ENCODE measurements at regions not wholly inside any gene's neighbourhood (a gene's known extent, or its start where the extent isn't known, plus 50 kb on each side); places are given as distances from the start of the nearest gene placed in this dataset.

DNA sequence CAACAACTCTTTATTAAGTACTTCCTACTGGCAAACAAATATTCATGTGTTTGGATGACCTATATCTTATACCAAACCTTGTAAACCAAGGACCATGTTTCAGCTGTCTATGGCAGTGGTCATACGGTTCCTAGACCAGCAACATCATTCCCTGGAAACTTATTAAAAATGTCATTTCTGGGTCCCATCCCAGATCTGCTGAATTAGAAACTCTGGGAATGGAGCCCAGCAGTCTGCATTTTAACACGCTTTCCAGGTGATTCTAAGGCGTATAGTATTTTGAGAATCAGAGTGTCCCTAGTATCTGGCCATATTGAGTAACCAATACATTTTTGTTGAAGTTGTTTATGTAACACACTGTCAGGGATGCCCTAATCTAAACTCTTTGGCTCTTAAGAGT is 363.4 kb upstream of the LRRC3B start:
- no peaks in the 10 kb centered on the region for H3K27me3 ChIP-seq
- H3K4me1 Mint-ChIP-seq: peaks cover 8% of the 10 kb centered on the region
- H3K36me3 ChIP-seq: no peaks in the 10 kb centered on the region
- H2AFZ ChIP-seq (replicated peaks): no peak overlapping the region
- H3K4me3 ChIP-seq: no peak overlapping the region
- no peaks in the 10 kb centered on the region for H3K36me3 Mint-ChIP-seq
- no peaks in the 10 kb centered on the region for H3K9me3 ChIP-seq (ENCODE audit: low read depth)
- H3F3A ChIP-seq (ENCODE audit: low read depth): no peaks in the 10 kb centered on the region
- no peak for DNase-seq (ENCODE audit: low spot score)
- no peaks in the 10 kb centered on the region for H3K79me2 ChIP-seq (ENCODE audit: low read depth)
- no peak overlapping the region for H3K27ac ChIP-seq
- TF ChIP-seq, protein P1, sequence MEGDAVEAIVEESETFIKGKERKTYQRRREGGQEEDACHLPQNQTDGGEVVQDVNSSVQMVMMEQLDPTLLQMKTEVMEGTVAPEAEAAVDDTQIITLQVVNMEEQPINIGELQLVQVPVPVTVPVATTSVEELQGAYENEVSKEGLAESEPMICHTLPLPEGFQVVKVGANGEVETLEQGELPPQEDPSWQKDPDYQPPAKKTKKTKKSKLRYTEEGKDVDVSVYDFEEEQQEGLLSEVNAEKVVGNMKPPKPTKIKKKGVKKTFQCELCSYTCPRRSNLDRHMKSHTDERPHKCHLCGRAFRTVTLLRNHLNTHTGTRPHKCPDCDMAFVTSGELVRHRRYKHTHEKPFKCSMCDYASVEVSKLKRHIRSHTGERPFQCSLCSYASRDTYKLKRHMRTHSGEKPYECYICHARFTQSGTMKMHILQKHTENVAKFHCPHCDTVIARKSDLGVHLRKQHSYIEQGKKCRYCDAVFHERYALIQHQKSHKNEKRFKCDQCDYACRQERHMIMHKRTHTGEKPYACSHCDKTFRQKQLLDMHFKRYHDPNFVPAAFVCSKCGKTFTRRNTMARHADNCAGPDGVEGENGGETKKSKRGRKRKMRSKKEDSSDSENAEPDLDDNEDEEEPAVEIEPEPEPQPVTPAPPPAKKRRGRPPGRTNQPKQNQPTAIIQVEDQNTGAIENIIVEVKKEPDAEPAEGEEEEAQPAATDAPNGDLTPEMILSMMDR (IDR thresholded peaks at IDR 0.05): no peak
- TF ChIP-seq EZH2phosphoT487 (IDR thresholded peaks at IDR 0.05) (no peak), EZH2 (IDR thresholded peaks at IDR 0.05) (no peak)
- H3K27me3 Mint-ChIP-seq (ENCODE audit: insufficient read depth, low read depth): no peaks in the 10 kb centered on the region
- no peak overlapping the region for H3K4me2 ChIP-seq
- no peak overlapping the region for H3K9ac ChIP-seq
- H3K4me1 ChIP-seq: no peaks in the 10 kb centered on the region
- no peak overlapping the region for H3K27ac Mint-ChIP-seq
- H3K4me3 Mint-ChIP-seq: no peak overlapping the region
- no peaks in the 10 kb centered on the region for H3K9me3 Mint-ChIP-seq
- no peaks in the 10 kb centered on the region for H4K20me1 ChIP-seq (ENCODE audit: low read depth)

DNA sequence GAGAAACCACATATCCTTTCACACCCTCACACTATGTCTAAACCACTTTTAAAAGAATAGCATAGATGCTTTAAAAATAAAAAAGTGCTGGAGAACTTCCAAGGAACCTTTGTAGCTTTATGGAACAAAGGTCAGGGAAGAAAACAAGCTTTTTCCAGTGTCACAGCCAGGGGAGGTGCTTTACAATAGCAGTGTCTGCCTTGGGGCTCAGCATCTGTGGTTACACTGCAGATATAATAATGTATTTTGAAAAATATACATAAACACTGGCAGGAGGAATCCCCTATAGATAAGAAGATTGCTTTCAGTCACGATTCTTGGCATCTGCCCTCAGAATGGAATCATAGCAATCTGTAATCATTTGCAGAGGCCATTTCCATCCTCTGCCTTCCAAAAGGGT is 362.4 kb upstream of the LRRC3B start:
- no peaks in the 10 kb centered on the region for H3K79me2 ChIP-seq (ENCODE audit: low read depth)
- DNase-seq (ENCODE audit: low spot score): no peak
- no peaks in the 10 kb centered on the region for H3K4me1 ChIP-seq
- Mint-ChIP-seq H3K27me3 (ENCODE audit: insufficient read depth, low read depth) (no peaks in the 10 kb centered on the region), H3K4me1 (peaks cover 8% of the 10 kb centered on the region), H3K4me3 (no peak overlapping the region), H3K9me3 (no peaks in the 10 kb centered on the region), H3K36me3 (no peaks in the 10 kb centered on the region), H3K27ac (no peak overlapping the region)
- H3K36me3 ChIP-seq: no peaks in the 10 kb centered on the region
- H3K27me3 ChIP-seq: no peaks in the 10 kb centered on the region
- H3K9me3 ChIP-seq (ENCODE audit: low read depth): no peaks in the 10 kb centered on the region
- no peak overlapping the region for H3K4me3 ChIP-seq
- no peak overlapping the region for H3K4me2 ChIP-seq
- H2AFZ ChIP-seq (replicated peaks): no peak overlapping the region
- no peak overlapping the region for H3K9ac ChIP-seq
- H4K20me1 ChIP-seq (ENCODE audit: low read depth): no peaks in the 10 kb centered on the region
- no peak for TF ChIP-seq EZH2 (IDR thresholded peaks at IDR 0.05)
- TF ChIP-seq, protein P1 (IDR thresholded peaks at IDR 0.05): no peak
- no peak for TF ChIP-seq EZH2phosphoT487 (IDR thresholded peaks at IDR 0.05)
- no peak overlapping the region for H3K27ac ChIP-seq
- H3F3A ChIP-seq (ENCODE audit: low read depth): no peaks in the 10 kb centered on the region

DNA sequence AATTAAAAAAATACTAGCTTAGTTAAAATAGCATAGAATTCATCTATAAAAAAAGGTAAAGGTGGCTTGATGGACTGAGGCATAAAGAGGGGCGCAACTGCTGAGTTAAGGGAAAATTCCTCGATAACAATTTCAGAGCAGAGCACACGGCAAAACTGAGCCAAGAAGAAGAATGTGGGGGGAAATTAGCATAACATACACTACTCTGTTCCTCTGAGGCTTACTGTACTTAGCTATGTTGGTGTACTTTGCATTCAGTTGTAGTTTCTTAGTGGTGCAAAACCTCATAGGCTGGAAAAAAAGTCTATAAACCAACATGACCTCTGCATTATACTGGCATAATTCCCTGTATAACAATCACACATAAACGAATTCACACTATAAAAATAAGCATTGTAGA is 357.9 kb upstream of the LRRC3B start:
- no peaks in the 10 kb centered on the region for H4K20me1 ChIP-seq (ENCODE audit: low read depth)
- Mint-ChIP-seq H3K9me3 (no peaks in the 10 kb centered on the region), H3K27me3 (ENCODE audit: insufficient read depth, low read depth) (no peaks in the 10 kb centered on the region), H3K27ac (no peak overlapping the region), H3K36me3 (no peaks in the 10 kb centered on the region), H3K4me1 (no peaks in the 10 kb centered on the region), H3K4me3 (no peak overlapping the region)
- no peaks in the 10 kb centered on the region for H3K79me2 ChIP-seq (ENCODE audit: low read depth)
- TF ChIP-seq EZH2phosphoT487 (IDR thresholded peaks at IDR 0.05) (no peak), EZH2 (IDR thresholded peaks at IDR 0.05) (no peak)
- TF ChIP-seq, protein P1 (IDR thresholded peaks at IDR 0.05): no peak
- H3K36me3 ChIP-seq: no peaks in the 10 kb centered on the region
- no peak overlapping the region for H3K9ac ChIP-seq
- H3K4me2 ChIP-seq: no peak overlapping the region
- no peaks in the 10 kb centered on the region for H3F3A ChIP-seq (ENCODE audit: low read depth)
- no peak overlapping the region for H2AFZ ChIP-seq (replicated peaks)
- no peak overlapping the region for H3K4me3 ChIP-seq
- H3K4me1 ChIP-seq: no peaks in the 10 kb centered on the region
- H3K27me3 ChIP-seq: no peaks in the 10 kb centered on the region
- H3K27ac ChIP-seq: no peak overlapping the region
- no peak for DNase-seq (ENCODE audit: low spot score)
- no peaks in the 10 kb centered on the region for H3K9me3 ChIP-seq (ENCODE audit: low read depth)

DNA sequence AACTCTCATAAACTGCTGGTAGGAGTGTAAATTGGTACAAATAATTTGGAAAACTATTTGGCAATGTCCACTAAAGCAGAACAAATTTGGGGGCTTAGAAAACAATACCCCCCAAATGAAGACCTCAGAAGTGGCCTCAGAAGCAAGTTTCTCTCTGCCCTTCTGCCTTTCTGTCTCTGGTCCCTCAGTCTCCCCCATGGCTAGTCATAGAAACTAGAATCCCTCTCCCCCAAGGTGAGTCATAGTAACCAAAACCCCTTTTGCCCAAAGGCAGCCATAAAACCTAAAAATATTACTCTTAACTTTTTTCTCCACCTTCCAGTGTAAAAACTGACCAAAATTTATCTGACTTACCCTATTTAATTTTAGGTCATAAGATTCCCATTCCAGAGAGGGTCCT is 350.7 kb upstream of the LRRC3B start:
- Mint-ChIP-seq H3K27me3 (ENCODE audit: insufficient read depth, low read depth) (no peaks in the 10 kb centered on the region), H3K27ac (no peak overlapping the region), H3K4me3 (no peak overlapping the region), H3K4me1 (no peaks in the 10 kb centered on the region), H3K36me3 (no peaks in the 10 kb centered on the region), H3K9me3 (no peaks in the 10 kb centered on the region)
- no peaks in the 10 kb centered on the region for H3K9me3 ChIP-seq (ENCODE audit: low read depth)
- no peak overlapping the region for H2AFZ ChIP-seq (replicated peaks)
- H3K9ac ChIP-seq: no peak overlapping the region
- no peaks in the 10 kb centered on the region for H3F3A ChIP-seq (ENCODE audit: low read depth)
- H4K20me1 ChIP-seq (ENCODE audit: low read depth): no peaks in the 10 kb centered on the region
- no peaks in the 10 kb centered on the region for H3K79me2 ChIP-seq (ENCODE audit: low read depth)
- no peaks in the 10 kb centered on the region for H3K36me3 ChIP-seq
- no peaks in the 10 kb centered on the region for H3K27me3 ChIP-seq
- H3K27ac ChIP-seq: no peak overlapping the region
- no peaks in the 10 kb centered on the region for H3K4me1 ChIP-seq
- H3K4me2 ChIP-seq: no peak overlapping the region
- no peak overlapping the region for H3K4me3 ChIP-seq
- TF ChIP-seq, protein P1 (IDR thresholded peaks at IDR 0.05): no peak
- no peak for TF ChIP-seq EZH2 (IDR thresholded peaks at IDR 0.05)
- TF ChIP-seq EZH2phosphoT487 (IDR thresholded peaks at IDR 0.05): no peak
- no peak for DNase-seq (ENCODE audit: low spot score)
